HFFc6 (cell line): ENCODE measurements at regions not wholly inside any gene's neighbourhood (a gene's known extent, or its start where the extent isn't known, plus 50 kb on each side); places are given as distances from the start of the nearest gene placed in this dataset.

Source experiments
- DNase-seq: peaks from one replicate; pipeline ENCODE4 v3.0.0-alpha.2; 2018
- H3K27ac Mint-ChIP-seq: 2 replicates; pipeline ENCODE4 v1.8.0; 2020; ENCODE audit warnings: mild to moderate bottlenecking, mixed read lengths
- H3K27me3 Mint-ChIP-seq: 2 replicates; pipeline ENCODE4 v1.8.0; 2021; ENCODE audit warnings: mild to moderate bottlenecking, moderate library complexity, mixed read lengths; ENCODE audit not compliant: insufficient read depth
- H3K36me3 Mint-ChIP-seq: 2 replicates; pipeline ENCODE4 v1.8.0; 2021; ENCODE audit warnings: low read depth, mixed read lengths
- H3K4me1 Mint-ChIP-seq: 2 replicates; pipeline ENCODE4 v1.8.0; 2020; ENCODE audit warnings: low read depth, mixed read lengths
- H3K4me3 Mint-ChIP-seq: 2 replicates; pipeline ENCODE4 v1.8.0; 2020; ENCODE audit warnings: mild to moderate bottlenecking, moderate library complexity, mixed read lengths
- H3K9me3 Mint-ChIP-seq: 2 replicates; pipeline ENCODE4 v1.8.0; 2020; ENCODE audit warnings: mild to moderate bottlenecking, mixed read lengths
- CTCF ChIP-seq: fragments of 200-600 bp; sonication (generic); IDR thresholded peaks from 2 replicates; pipeline ENCODE4 v1.5.0; 2021; ENCODE audit warnings: antibody characterized with exemption, mild to moderate bottlenecking

GRCh38 chr10:22795546-22795945 lies 81.2 kb upstream of the PIP4K2A start:
- no peak overlapping the region for H3K4me3 Mint-ChIP-seq
- no peak for TF ChIP-seq CTCF
- no peaks in the 10 kb centered on the region for H3K36me3 Mint-ChIP-seq
- H3K27me3 Mint-ChIP-seq = no peaks in the 10 kb centered on the region; the same call in none of the 2 replicates
- H3K27ac Mint-ChIP-seq = no peak overlapping the region
- no peak for DNase-seq
- H3K9me3 Mint-ChIP-seq = no peaks in the 10 kb centered on the region
- H3K4me1 Mint-ChIP-seq = no peaks in the 10 kb centered on the region; the same call in 1 of the 2 replicates

GRCh38 chr10:22792161-22792560 lies 77.8 kb upstream of the PIP4K2A start:
- Mint-ChIP-seq H3K4me3 (no peak overlapping the region), H3K4me1 (no peaks in the 10 kb centered on the region; the same call in 1 of the 2 replicates), H3K27ac (no peak overlapping the region), H3K27me3 (no peaks in the 10 kb centered on the region; the same call in 1 of the 2 replicates), H3K36me3 (0 out of 2 replicates have a peak, but pooled peaks cover 4% of the 10 kb centered on the region), H3K9me3 (no peaks in the 10 kb centered on the region)
- no peak for TF ChIP-seq CTCF
- no peak for DNase-seq

- no peaks in the 10 kb centered on the region; the same call in 1 of the 2 replicates for H3K4me1 Mint-ChIP-seq
Observed at GRCh38 chr10:22791665-22792064, 77.3 kb upstream of the PIP4K2A start.

GRCh38 chr10:22784668-22785067 lies 70.3 kb upstream of the PIP4K2A start:
- no peaks in the 10 kb centered on the region for H3K4me1 Mint-ChIP-seq
- H3K9me3 Mint-ChIP-seq = no peaks in the 10 kb centered on the region
- no peak overlapping the region for H3K4me3 Mint-ChIP-seq
- no peak overlapping the region for H3K27ac Mint-ChIP-seq
- no peak for DNase-seq
- peaks cover 7% of the 10 kb centered on the region; the same call in 1 of the 2 replicates for H3K27me3 Mint-ChIP-seq
- H3K36me3 Mint-ChIP-seq = no peaks in the 10 kb centered on the region
- no peak for TF ChIP-seq CTCF

More at GRCh38 chr10:22791665-22792064, 77.3 kb upstream of the PIP4K2A start:
- Mint-ChIP-seq H3K36me3 (0 out of 2 replicates have a peak, but pooled peaks cover 4% of the 10 kb centered on the region), H3K9me3 (no peaks in the 10 kb centered on the region), H3K27ac (no peak overlapping the region), H3K27me3 (no peaks in the 10 kb centered on the region; the same call in 1 of the 2 replicates), H3K4me3 (no peak overlapping the region)
- no peak for TF ChIP-seq CTCF
- DNase-seq = no peak

- Mint-ChIP-seq H3K36me3 (no peaks in the 10 kb centered on the region), H3K27ac (no peak overlapping the region), H3K4me1 (no peaks in the 10 kb centered on the region), H3K27me3 (peaks cover 9% of the 10 kb centered on the region), H3K9me3 (no peaks in the 10 kb centered on the region), H3K4me3 (no peak overlapping the region)
- no peak for DNase-seq
- TF ChIP-seq CTCF = no peak
Observed at GRCh38 chr10:22783807-22784206, 69.4 kb upstream of the PIP4K2A start.

GRCh38 chr10:22780474-22780885 lies 66.1 kb upstream of the PIP4K2A start:
- no peak for TF ChIP-seq CTCF
- H3K9me3 Mint-ChIP-seq = peaks cover 4% of the 10 kb centered on the region; the same call in 1 of the 2 replicates

More at GRCh38 chr10:22780474-22780885, 66.1 kb upstream of the PIP4K2A start:
- no peak overlapping the region for H3K27ac Mint-ChIP-seq
- H3K27me3 Mint-ChIP-seq = peaks cover 11% of the 10 kb centered on the region
- no peaks in the 10 kb centered on the region for H3K4me1 Mint-ChIP-seq
- H3K36me3 Mint-ChIP-seq = no peaks in the 10 kb centered on the region
- no peak overlapping the region for H3K4me3 Mint-ChIP-seq
- no peak for DNase-seq
